Loucy (cell line): ENCODE measurements at regions not wholly inside any gene's neighbourhood (a gene's known extent, or its start where the extent isn't known, plus 50 kb on each side); places are given as distances from the start of the nearest gene placed in this dataset.

Source experiments
- H2AFZ ChIP-seq: fragments of 200-600 bp; sonication (generic); 2 replicates; pipeline ENCODE4 v1.6.0; 2016; ENCODE audit warnings: antibody characterized with exemption, mild to moderate bottlenecking, low read length, moderate library complexity
- H3F3A ChIP-seq: fragments of 200-600 bp; 2 replicates; pipeline ENCODE4 v1.6.0; 2016; ENCODE audit warnings: antibody characterized with exemption, low read depth, mild to moderate bottlenecking
- H3K27me3 ChIP-seq: fragments of 200-600 bp; sonication (generic); 2 replicates; pipeline ENCODE4 v1.6.1; 2014; ENCODE audit warnings: low read length, mild to moderate bottlenecking; ENCODE audit not compliant: insufficient read depth, poor library complexity, severe bottlenecking
- H3K36me3 ChIP-seq: fragments of 200-600 bp; sonication (generic); 2 replicates; pipeline ENCODE4 v1.6.1; 2016; ENCODE audit warnings: low read length; ENCODE audit not compliant: insufficient read depth
- H3K4me1 ChIP-seq: fragments of 200-600 bp; sonication (generic); 2 replicates; pipeline ENCODE4 v1.5.1; 2014; ENCODE audit warnings: low read length, mild to moderate bottlenecking; ENCODE audit not compliant: insufficient read depth, poor library complexity, severe bottlenecking
- H3K4me2 ChIP-seq: fragments of 200-600 bp; sonication (generic); 2 replicates; pipeline ENCODE4 v1.6.0; 2014; ENCODE audit warnings: antibody characterized with exemption, low read length, low read depth, mild to moderate bottlenecking; ENCODE audit not compliant: poor library complexity, severe bottlenecking
- H3K4me3 ChIP-seq: fragments of 200-600 bp; sonication (generic); 2 replicates; pipeline ENCODE4 v1.5.1; 2014; ENCODE audit warnings: low read length, mild to moderate bottlenecking, mixed read lengths; ENCODE audit not compliant: poor library complexity, severe bottlenecking
- H3K79me2 ChIP-seq: fragments of 200-600 bp; sonication (generic); 2 replicates; pipeline ENCODE4 v1.6.1; 2014; ENCODE audit warnings: low read length; ENCODE audit not compliant: insufficient read depth
- H3K9ac ChIP-seq: fragments of 200-600 bp; sonication (generic); 2 replicates; pipeline ENCODE4 v1.6.0; 2014; ENCODE audit warnings: mild to moderate bottlenecking, low read depth, low read length, moderate library complexity; ENCODE audit not compliant: poor library complexity, severe bottlenecking
- H3K9me2 ChIP-seq: fragments of 200-600 bp; sonication (generic); replicated peaks from 2 replicates; pipeline ENCODE4 v1.6.1; 2016; ENCODE audit warnings: low read depth, low read length, mixed read lengths
- H3K9me3 ChIP-seq: fragments of 200-600 bp; sonication (generic); 2 replicates; pipeline ENCODE4 v1.6.1; 2014; ENCODE audit warnings: mild to moderate bottlenecking, antibody characterized with exemption, low read length, low read depth; ENCODE audit not compliant: insufficient read depth
- H4K20me1 ChIP-seq: fragments of 200-600 bp; sonication (generic); 2 replicates; pipeline ENCODE4 v1.6.0; 2014; ENCODE audit warnings: antibody characterized with exemption, low read length, mild to moderate bottlenecking; ENCODE audit not compliant: insufficient read depth, poor library complexity, severe bottlenecking
- CTCF ChIP-seq: fragments of 200-600 bp; sonication (generic); conservative IDR thresholded peaks from 2 replicates; pipeline ENCODE4 v1.5.1; 2014; ENCODE audit warnings: mild to moderate bottlenecking, antibody characterized with exemption, low read length
- EZH2phosphoT487 ChIP-seq: fragments of 200-600 bp; IDR thresholded peaks from 2 replicates; pipeline ENCODE4 v1.6.1; 2018; ENCODE audit warnings: antibody characterized with exemption, mild to moderate bottlenecking, moderate library complexity, borderline replicate concordance

GRCh38 chr12:113604666-113605065, 133.0 kb upstream of the LHX5 start:
- H3K4me3 ChIP-seq = no peak overlapping the region
- TF ChIP-seq CTCF (no peak), EZH2phosphoT487 (no peak)
- no peaks in the 10 kb centered on the region for H3F3A ChIP-seq
- no peaks in the 10 kb centered on the region for H3K4me1 ChIP-seq
- no peaks in the 10 kb centered on the region for H3K36me3 ChIP-seq
- no peaks in the 10 kb centered on the region for H3K27me3 ChIP-seq
- no peak overlapping the region for H3K9ac ChIP-seq
- no peaks in the 10 kb centered on the region for H3K9me3 ChIP-seq
- no peaks in the 10 kb centered on the region for H3K9me2 ChIP-seq
- no peak overlapping the region for H2AFZ ChIP-seq
- no peaks in the 10 kb centered on the region for H3K79me2 ChIP-seq
- no peaks in the 10 kb centered on the region for H4K20me1 ChIP-seq
- no peak overlapping the region for H3K4me2 ChIP-seq

- H3K9ac ChIP-seq = no peak overlapping the region
- no peak overlapping the region for H3K4me2 ChIP-seq
- no peak for TF ChIP-seq EZH2phosphoT487
- no peak for TF ChIP-seq CTCF
- no peaks in the 10 kb centered on the region for H3K4me1 ChIP-seq
- H3F3A ChIP-seq = no peaks in the 10 kb centered on the region
- H3K4me3 ChIP-seq = no peak overlapping the region
- H3K27me3 ChIP-seq = no peaks in the 10 kb centered on the region
- H3K36me3 ChIP-seq = no peaks in the 10 kb centered on the region
- no peak overlapping the region for H2AFZ ChIP-seq
- H3K9me2 ChIP-seq = no peaks in the 10 kb centered on the region
- H3K79me2 ChIP-seq = no peaks in the 10 kb centered on the region
- no peaks in the 10 kb centered on the region for H3K9me3 ChIP-seq
- no peaks in the 10 kb centered on the region for H4K20me1 ChIP-seq
These were observed 130.1 kb upstream of the LHX5 start for GRCh38 chr12:113601656-113602263.

- no peaks in the 10 kb centered on the region for H3K9me2 ChIP-seq
- no peak overlapping the region for H3K4me3 ChIP-seq
- no peaks in the 10 kb centered on the region for H3K9me3 ChIP-seq
These were observed 127.2 kb upstream of the LHX5 start for GRCh38 chr12:113598815-113599406.

More at GRCh38 chr12:113598815-113599406, 127.2 kb upstream of the LHX5 start:
- H3F3A ChIP-seq = no peaks in the 10 kb centered on the region
- H3K9ac ChIP-seq = no peak overlapping the region
- no peak overlapping the region for H2AFZ ChIP-seq
- no peaks in the 10 kb centered on the region for H3K79me2 ChIP-seq
- H4K20me1 ChIP-seq = no peaks in the 10 kb centered on the region
- TF ChIP-seq CTCF = no peak
- TF ChIP-seq EZH2phosphoT487 = no peak
- H3K4me1 ChIP-seq = no peaks in the 10 kb centered on the region
- H3K4me2 ChIP-seq = no peak overlapping the region
- H3K36me3 ChIP-seq = no peaks in the 10 kb centered on the region
- H3K27me3 ChIP-seq = no peaks in the 10 kb centered on the region
